SIG-M5 (cell line): ENCODE measurements at regions not wholly inside any gene's neighbourhood (a gene's known extent, or its start where the extent isn't known, plus 50 kb on each side); places are given as distances from the start of the nearest gene placed in this dataset.
A peak's percentile ranks its signal among the peaks of the same experiment; 100 is the strongest.

Experiments
- DNase-seq: peaks from one replicate; lab custom pipeline; 2025; lab: John Stamatoyannopoulos, UW

DNA sequence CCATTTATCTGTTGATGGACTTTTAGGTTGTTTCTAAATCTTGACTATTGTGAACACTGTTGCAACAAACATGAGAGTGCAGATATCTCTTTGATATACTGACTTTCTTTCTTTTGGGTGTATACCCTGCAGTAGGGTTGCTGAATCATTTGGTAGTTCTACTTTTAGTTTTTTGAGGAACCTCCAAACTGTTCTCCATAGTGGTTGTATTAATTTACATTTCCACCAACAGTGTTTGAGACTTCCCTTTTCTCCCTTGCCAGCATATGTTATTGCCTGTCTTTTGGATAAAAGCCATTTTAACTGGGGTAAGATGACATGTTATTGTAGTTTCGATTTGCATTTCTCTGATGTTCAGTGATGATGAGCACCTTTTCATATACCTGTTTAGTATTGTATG lies 330.0 kb downstream of the DDX10 start:
- peak; percentile 20 for DNase-seq

DNA sequence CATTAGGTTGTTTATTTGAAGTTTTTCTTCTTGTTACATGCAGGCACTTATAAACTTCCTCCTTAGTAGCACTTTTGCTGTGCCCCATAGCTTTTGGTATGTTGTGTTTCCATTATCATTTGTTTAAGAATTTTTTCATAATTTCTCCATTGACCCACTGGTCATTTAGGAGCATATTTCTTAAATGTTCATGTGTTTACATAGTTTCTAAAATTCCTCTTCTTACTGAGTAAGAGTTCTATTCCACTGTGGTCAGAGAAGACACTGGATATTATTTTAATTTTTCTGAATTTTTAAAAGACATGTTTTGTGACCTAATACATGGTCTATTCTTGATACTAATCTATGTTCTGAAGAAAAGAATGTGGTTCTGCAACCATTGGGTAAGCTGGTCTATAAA lies 333.0 kb downstream of the DDX10 start:
- no peak for DNase-seq

DNA sequence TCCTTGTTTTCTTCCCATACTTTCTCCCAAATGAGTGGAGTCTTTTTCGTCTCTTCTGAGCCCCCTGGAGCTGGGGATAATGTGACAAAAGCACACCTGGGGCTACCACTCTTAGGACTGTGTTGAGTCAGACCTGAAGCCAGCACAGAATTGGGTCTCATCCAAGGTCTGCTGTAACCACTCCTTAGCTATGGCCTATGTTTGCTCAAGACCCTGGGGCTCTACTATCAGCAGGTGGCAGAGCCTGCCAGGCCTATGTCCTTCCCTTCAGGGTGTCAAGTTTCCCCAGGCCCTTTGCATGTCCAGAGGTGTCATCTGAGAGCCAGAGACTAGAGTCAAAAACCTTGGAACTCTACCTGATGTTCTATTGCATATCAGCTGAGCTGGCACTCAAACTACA lies 335.7 kb downstream of the DDX10 start:
- no peak for DNase-seq

DNA sequence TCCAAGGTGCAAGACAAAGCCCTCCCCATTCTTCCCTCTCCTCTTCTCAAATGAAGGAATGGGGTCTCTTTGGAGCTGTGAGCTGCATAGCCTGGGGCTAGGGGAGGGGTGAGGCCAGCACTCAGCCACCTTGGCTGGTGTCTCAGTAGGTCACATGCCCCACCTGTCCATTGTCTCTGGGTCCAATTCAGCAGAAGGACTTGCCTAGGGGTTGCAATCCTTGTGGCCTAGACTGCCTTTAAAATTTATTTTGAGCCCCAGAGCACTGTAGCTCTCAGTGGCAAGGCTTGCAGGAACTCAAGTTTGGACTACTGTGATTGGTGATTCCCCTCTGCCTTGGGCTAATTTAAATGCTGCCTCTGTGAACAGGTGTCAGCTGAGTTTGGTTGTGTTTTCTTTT lies 336.7 kb downstream of the DDX10 start:
- DNase-seq: no peak

DNA sequence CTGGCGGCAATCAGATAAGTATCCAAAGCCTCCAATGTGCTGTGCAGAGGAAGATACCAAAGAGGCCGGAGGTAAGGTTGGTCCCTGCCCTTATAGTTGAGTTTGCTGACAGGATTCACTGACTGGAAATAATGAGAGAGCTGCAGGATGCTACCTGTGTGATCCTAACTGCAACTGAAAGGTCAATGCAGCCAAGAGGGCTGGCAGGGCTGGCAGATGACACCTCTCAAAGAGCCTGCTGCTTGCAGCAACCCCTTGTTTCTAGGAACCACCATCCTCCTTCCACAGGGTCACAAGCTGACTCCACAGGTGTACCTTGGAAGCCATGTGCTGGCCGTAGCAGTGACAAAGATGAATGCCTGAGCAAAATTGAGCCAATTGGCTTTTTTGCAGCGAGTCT lies 348.1 kb downstream of the DDX10 start:
- no peak for DNase-seq

DNA sequence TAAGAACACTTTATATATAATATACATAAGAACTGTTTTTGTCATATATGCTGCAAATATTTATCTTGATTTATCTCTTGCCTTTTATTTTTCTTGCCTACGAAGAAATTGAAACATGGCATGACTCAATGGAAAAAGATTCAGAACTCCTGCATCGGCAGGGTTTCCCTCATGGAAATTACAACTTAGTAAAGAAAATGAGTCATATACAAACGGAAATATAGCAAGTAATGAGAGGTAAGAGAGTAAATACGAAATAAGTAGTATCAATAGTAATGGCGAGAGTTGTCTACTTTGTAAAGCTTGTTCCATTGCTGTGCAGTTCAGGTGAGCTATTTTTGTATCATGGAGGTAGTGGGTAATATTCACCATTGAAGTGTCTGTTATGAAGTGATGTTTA lies 350.4 kb downstream of the DDX10 start:
- DNase-seq: no peak

DNA sequence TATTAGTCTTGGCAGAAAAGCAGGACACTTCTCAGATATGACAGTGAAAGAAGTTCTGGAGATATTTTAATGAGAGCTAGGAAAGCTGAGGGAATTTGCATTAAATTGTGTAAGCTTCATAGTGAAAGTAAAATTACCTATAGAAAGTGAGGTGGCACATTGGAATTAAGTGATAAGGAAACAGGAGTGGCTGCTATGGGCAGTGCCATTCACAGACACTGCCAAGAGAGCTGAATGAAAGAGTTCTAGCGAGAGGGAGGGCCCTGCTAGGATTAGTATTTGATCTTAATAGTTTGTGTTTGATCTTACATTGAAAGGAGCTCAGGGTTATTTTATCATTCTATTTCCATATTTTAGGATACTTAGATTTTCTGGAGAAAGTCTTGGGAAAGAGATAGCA lies 351.9 kb downstream of the DDX10 start:
- no peak for DNase-seq

DNA sequence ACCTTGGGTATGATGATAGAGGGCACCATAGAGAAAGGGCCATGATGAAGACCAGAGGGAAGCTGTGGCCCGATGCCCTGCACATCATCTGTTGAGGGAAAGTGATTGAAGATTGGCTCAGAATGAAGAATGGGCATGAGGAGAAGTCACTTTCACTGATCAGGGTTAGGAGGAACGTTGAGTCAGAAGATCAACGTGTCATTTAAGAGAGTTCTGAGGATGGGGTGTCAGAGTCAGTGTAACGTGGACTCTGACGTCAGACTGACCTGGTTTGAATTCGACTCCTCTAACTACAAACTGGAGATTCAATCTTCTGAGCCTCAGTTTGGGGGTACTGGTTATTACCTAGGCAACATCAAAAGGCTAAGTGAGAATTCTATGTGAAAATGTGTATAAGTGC lies 352.6 kb downstream of the DDX10 start:
- no peak for DNase-seq

DNA sequence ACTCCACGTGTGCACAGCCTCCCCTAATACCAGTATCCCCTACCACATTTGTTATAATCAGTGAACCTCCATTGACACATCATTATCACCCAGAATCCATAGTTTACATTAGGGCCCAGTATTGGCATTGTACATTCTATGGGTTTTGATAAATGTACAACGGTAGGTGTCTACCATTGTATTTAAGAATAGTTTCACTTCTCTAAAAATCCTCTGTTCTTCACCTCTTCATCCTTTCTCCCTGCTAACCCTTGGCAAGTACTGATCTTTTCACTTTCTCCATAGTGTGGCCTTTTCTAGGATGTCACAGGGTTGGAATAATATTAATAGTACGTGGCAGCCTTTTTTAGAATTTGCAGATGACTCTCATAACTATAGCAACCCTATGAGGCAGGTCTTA lies 353.8 kb downstream of the DDX10 start:
- DNase-seq: no peak

DNA sequence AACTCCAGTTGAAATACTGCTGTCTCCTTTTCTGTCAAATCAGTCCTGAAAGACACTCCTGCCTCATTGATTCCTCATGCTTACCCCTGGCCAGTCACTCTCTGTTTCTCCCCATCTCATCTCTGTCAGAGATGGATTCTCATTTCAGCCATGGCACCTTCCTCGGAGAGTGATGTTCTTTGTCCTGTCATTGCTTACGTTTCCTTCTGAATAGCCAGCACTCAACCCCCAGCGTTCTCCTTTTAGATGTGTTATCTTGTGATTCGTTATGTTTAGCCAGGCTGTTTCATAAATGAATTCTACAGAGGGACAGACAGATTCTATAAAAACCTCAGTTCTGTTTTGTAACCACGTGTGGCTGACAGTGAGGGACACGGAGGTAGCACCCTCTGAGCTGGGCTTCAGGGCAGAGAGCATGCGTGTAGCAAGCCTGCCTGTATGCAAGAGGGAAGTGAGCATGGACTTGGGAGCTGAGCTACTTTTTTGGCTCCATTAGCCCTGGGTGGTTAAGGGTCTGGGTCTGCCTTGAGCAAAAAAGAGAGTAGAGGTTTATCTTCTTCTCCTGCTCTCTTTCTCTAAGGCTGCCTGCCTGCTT lies 354.6 kb downstream of the DDX10 start:
- DNase-seq: no peak

DNA sequence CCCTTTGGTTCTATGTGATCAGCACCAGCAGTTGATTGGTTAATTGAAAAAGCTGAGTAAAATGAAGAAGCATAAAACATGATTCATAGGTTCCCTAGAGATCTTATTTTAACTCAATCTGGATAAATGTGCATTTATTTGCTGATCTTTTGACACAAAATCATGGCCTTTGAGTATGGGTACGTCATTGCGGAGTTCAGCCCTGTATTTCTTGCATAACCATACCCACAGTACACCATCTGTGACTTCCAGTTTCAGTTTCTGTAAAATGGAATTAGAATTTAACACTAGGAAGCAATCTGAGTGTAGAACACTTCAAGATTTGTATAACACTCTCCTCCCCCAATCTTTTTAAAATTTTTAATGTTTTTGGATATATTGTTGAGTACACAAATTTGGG lies 358.2 kb downstream of the DDX10 start:
- DNase-seq: no peak

DNA sequence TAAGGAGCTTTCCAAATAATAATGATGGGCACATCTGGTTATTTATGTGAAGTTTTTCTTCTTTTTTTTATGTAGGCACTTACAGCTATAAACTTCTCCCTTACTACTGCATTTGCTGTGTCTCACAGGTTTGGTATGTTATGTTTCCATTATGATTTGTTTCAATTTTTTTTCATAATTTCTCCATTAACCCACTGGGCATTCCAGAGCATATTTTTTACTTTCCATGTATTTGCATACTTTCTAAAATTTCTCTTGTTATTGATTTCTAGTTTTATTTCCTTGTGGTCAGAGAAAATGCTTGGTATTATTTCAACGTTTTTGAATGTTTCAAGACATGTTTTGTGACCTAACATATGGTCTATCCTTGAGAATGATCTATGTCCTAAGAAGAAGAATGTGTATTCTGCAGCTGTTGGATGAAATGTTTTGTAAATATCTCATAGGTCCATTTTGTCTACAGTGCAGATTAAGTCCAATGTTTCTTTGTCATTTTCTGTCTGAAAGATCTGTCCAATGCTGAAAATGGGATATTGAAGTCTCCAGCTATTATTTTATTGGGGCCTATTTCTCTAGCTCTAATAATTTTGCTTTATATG lies 362.1 kb downstream of the DDX10 start:
- DNase-seq: no peak

DNA sequence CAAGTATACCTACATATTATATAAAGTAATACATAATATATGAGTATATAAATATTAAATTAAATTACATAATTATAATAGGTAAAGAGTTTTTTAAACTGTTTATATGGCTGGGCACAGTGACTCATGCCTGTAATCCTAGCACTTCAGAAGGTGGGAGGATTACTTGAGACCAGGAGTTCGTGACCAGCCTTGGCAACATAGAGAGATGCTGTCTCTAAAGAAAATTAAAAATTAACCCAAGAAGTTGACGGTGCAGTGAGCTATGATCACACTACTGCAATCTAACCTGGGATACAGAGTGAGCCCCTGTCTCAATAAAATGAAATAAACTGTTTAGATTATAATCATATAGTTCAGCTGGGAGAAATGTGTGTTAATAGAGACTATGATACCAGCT lies 363.0 kb downstream of the DDX10 start:
- DNase-seq: no peak

DNA sequence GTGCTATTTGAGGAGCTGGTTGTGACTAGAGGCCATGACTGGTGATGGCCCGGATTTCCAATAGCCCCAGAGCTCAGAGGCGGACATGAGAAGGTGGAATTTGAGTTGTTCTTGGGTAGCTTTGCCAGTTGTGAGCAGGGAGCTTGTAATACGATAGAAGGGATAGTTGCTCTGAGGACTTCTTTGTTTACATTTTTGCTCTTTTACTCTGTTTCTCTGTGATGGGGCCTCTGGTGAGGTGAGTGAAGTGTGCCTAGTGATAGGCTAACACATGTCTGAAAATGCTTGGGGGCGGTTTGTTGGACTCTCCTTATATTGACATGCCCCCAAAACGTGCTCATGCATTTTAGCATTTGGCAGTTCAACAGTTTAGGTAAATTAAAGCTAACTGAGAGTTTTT lies 365.1 kb downstream of the DDX10 start:
- no peak for DNase-seq

DNA sequence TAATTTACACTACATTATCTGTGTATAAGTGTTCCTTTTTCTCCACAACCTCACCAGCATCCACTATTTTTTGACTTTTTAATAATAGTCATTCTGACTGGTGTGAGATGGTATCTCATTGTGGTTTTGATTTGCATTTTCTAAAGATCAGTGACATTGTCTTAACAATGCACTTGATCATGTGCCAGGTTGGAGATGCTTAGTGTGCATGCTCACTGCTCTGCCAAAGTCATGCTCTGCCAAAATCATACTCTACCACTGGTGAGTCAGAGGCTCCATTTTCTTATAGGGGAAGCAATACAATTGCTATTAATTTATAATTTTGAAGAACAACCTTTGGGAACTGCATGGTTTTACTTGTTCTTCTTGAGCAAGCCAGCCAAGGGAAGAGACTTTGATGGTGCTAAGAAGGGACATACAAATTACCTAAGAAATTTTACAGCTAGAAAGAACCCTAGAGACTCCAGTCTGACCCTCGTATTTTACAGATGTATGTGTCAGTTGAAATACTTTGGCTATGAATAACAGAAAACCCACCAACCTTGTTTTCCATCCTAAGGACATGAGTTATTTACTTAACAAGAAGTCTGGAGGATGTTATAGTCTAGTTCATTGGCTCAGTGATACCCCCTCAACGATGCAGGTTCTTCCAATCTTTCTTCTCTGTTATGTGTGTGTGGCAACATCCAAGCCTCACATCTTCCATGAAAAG lies 368.9 kb downstream of the DDX10 start:
- no peak for DNase-seq

DNA sequence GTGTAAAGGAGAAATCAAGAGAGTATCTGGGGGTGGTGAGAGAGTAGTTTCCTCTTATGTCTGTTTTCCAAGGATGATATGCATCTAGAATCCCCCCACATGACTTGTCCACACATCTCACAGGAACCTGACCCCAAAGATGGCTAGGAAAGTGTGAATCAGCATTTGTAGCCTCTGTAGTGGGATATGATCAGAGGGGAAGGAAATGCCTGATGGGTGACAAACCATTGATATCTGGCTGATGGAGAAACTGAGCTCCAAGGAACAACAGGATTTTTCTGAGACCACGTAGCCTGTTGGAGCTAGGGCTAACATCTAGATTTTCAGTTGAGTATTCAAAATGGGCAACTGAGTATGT lies 369.4 kb downstream of the DDX10 start:
- DNase-seq: no peak

DNA sequence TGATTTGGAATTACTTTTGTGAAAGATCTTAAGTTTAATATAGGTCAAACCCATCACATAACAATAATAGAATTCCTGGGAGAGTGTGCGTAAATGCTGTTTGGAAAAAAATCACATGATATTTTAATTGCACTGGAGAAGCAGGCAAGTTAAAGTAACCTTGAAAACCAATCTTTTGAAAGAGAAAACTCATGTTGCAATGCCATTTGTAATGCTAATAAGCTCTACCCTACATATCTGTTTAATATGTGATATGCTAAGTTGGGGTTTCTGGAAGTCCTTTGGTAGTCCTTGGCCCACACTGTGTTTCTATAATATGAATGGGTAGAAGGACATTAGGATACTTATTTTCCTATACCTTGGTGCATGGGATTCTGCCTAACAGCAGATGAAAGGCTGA lies 370.4 kb downstream of the DDX10 start:
- no peak for DNase-seq

DNA sequence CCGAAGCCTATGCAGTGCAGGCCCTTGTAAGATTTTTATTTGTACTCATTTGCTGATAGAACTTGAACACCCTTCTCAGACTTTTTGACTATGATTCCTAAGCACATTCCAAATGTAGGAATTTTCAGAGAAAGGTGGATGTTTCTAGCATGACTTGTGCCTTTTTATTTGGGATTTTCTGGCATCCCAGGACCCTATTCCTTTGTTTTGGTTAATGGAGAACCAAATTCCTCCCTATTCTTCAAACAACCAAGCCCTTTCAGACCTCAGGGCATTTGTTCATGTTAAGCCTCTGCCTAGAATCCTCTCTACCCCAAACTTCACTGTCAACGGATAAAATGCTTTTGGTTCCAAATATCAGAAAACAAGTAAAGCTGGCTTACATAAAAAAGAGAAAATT lies 371.1 kb downstream of the DDX10 start:
- DNase-seq: no peak

DNA sequence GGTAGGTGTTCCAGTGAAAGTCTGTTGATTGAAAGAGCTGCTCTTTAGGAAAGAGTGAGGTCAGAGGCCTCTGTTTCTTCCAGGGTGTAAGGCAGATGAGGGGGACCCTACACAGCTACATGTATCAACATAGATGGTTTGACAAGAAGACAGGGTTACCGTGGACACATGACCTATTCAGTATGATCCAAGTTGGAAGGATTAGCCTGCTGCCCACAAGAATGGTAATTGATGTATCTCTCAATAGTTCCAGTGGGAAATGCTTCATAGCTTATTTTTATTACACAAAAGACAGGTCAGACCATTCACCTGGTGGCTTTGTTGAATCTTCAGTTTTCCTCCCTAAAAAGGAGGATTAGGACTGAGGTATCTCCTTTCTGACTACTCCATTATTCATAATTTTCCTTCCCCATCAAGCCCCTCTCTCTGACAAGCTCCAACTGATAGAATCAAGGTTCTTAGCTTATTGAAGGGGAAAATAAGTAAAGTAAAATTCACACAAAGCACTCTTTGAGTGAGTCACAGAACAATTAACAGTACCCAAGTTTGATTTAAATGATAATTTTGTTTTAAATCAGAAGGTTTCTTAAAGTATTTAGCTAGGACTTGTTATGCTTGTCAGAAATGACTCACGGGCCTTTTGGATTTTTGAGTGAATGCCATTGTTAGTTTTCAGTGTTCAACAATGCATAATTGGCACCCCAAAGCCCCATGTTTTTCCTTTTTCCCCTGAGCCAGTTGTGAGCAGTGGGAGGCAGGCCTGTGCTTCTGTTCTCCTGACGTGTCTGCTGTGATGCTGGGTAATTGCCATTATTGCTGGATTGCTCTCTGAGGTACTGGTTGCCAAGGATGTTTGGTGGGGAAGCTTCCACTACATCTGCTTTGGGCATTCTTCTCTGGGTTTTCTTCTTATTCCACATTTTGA lies 373.2 kb downstream of the DDX10 start:
- DNase-seq: no peak

DNA sequence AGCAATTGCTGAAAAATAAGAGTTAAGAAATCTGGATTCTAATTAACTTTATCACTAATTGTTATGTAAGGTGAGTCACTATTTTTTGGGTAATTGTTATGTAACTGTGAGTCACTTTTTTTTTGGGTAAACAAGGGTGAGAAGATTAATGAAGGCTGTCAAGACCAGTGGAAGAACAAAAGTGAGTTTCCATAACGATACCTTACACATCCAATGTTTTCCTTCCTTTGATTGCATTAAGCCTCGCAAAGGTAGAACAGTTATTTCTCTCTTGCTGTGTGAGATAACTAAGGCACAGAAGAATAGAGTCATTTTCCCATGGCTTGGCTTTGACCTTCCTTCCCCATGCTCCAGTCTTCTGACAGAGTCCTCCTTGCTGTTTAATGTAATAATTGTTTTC lies 374.7 kb downstream of the DDX10 start:
- DNase-seq: no peak

DNA sequence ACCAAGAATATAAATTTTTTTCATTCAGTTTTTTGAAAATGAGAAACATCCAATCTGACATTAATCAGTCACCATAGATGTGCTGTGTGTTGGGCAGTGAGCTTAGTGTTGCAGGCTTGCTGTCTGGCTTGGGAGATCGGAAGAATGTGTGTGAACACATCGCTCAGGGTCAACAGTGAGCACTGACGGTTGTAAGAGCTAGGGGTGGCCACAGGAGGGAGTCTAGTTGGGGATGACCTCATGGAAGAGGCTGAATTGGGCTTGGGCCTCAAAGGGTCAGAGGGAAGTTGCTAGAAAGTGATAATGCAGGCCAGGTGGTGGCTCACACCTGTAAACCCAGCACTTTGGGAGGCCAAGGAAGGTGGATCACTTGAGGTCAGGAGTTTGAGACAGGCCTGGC lies 375.4 kb downstream of the DDX10 start:
- no peak for DNase-seq

DNA sequence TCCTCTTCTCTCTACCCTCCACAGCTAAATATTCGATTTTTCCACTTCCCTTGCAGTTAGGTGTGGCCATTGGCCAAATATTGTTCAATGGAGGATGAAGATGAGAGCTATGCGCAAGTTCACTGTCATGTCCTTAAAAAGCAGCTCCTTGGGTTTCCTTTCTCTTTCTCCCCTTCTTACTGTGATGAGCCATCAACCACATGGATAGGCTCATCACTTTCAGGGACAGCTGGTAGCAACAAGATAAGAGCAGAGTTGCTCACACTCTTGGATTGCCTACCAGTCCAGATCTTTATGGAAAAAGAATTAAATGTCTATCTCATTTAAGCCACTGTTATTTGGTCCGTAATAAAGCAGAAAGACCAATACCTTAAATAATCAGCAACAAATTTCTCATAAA lies 377.0 kb downstream of the DDX10 start:
- no peak for DNase-seq

DNA sequence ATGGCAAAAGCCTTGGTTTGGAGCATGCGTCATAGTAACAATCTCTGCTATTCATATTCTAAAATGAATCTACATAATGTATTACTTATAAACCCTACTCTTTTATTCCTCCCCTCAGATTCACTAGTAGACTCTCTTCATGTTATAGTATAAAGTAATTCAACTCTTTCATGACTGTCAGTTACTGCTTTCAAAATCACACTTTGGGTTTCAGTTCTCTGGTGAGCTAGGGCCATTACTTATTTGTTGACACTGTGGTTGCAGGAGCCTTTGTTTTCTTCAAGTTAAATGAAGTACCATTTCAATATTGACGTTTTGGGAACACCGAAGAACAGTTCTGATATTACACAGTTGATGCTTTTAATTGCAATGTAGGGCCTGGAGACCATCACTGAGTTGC lies 378.4 kb downstream of the DDX10 start:
- no peak for DNase-seq
